ENCODE measurements at regions not wholly inside any gene's neighbourhood (a gene's known extent, or its start where the extent isn't known, plus 50 kb on each side); places are given as distances from the start of the nearest gene placed in this dataset.

DNA sequence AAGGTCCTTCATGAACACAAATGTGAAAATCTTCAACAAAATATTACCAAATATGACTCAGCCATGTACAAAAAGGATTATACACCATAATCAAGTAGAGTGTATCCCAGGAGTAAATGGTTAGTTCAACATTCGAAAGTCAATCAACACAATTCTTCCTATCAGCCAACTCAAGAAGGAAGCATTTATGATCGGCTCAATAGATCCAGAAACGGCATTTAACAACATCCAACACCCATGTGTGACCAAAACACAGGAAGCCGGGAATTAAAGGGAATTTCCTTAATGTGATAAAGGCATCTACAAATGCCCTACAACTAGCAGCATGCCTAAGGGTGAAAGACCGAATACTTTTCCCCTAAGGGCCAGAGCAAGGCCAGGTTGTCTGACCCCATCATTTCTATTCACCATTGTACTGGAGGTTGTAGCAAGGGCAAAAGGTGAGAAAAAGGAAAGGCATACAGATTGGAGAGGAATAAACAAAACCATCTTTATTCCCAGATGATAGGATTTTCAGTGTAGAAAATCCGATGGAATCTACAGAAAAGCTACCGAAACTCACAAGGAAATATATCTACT, 69.9 kb upstream of the CLDN5 start:
- no peak overlapping the region for H3K4me3 ChIP-seq (ENCODE audit: control extremely low read depth in 1 of 5, extremely low read depth in 1 of 5, insufficient read depth in 1 of 5, low read depth in 2 of 5, low read length in 4 of 5)
- ChIA-PET POLR2A (no interaction called here), CTCF (no interaction called here)
- H3K27ac Mint-ChIP-seq = no peak overlapping the region
- TF ChIP-seq, protein P1, sequence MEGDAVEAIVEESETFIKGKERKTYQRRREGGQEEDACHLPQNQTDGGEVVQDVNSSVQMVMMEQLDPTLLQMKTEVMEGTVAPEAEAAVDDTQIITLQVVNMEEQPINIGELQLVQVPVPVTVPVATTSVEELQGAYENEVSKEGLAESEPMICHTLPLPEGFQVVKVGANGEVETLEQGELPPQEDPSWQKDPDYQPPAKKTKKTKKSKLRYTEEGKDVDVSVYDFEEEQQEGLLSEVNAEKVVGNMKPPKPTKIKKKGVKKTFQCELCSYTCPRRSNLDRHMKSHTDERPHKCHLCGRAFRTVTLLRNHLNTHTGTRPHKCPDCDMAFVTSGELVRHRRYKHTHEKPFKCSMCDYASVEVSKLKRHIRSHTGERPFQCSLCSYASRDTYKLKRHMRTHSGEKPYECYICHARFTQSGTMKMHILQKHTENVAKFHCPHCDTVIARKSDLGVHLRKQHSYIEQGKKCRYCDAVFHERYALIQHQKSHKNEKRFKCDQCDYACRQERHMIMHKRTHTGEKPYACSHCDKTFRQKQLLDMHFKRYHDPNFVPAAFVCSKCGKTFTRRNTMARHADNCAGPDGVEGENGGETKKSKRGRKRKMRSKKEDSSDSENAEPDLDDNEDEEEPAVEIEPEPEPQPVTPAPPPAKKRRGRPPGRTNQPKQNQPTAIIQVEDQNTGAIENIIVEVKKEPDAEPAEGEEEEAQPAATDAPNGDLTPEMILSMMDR (IDR thresholded peaks at IDR 0.05) = no peak
- TF ChIP-seq EZH2 (IDR thresholded peaks at IDR 0.05; ENCODE audit: borderline replicate concordance, insufficient read depth, low read depth, low read length, poor library complexity, severe bottlenecking) = no peak
- H3K27me3 Mint-ChIP-seq = peaks cover 13% of the 10 kb centered on the region
- peaks cover 23% of the 10 kb centered on the region for H3K4me1 Mint-ChIP-seq
- no peaks in the 10 kb centered on the region for H3K36me3 ChIP-seq (replicated peaks in 1 of 2; ENCODE audit: control extremely low read depth in 1 of 2, control insufficient read depth in 1 of 2, extremely low read depth in 1 of 2, insufficient read depth in 2 of 2, low read length in 1 of 2)
- no peaks in the 10 kb centered on the region for H3K9me3 Mint-ChIP-seq (ENCODE audit: insufficient read depth)
- no peak for ATAC-seq (ENCODE audit: low read depth)
- H3K9me3 ChIP-seq (ENCODE audit: control extremely low read depth in 1 of 3, control insufficient read depth in 2 of 3, insufficient read depth in 1 of 3, low read length in 2 of 3) = no peaks in the 10 kb centered on the region
- no peak overlapping the region for H3K9ac ChIP-seq (ENCODE audit: low read length)
- H3K4me3 Mint-ChIP-seq = no peak overlapping the region
- H3K27me3 ChIP-seq (replicated peaks in 1 of 4; ENCODE audit: control extremely low read depth in 1 of 4, control insufficient read depth in 3 of 4, insufficient read depth in 4 of 4, low read length in 3 of 4) = peaks cover 0 to 4% (median 0%) of the 10 kb centered on the region in 4 experiments
- intact Hi-C loops (cut with micrococcal nuclease) = no loop called here
- H2AFZ ChIP-seq (ENCODE audit: insufficient read depth, low read depth, low read length, poor library complexity, severe bottlenecking) = no peak overlapping the region
- no peak overlapping the region for H3K27ac ChIP-seq (ENCODE audit: low read length in 2 of 2)
- no peak for DNase-seq
- 80% methylated on average over 1 of the region's 7 CpGs for WGBS (ENCODE audit: insufficient coverage)
- no peak overlapping the region for H3K4me2 ChIP-seq (replicated peaks; ENCODE audit: low read depth, low read length, poor library complexity, severe bottlenecking)
- peaks cover 19 to 23% of the 10 kb centered on the region in 2 donors for H3K4me1 ChIP-seq (ENCODE audit: control insufficient read depth in 2 of 2, insufficient read depth in 2 of 2, low read length in 2 of 2)
- no peaks in the 10 kb centered on the region for H3K79me2 ChIP-seq (ENCODE audit: control insufficient read depth, insufficient read depth, low read length)
- no peaks in the 10 kb centered on the region for H4K20me1 ChIP-seq (ENCODE audit: control insufficient read depth, insufficient read depth, low read length, poor library complexity, severe bottlenecking)

DNA sequence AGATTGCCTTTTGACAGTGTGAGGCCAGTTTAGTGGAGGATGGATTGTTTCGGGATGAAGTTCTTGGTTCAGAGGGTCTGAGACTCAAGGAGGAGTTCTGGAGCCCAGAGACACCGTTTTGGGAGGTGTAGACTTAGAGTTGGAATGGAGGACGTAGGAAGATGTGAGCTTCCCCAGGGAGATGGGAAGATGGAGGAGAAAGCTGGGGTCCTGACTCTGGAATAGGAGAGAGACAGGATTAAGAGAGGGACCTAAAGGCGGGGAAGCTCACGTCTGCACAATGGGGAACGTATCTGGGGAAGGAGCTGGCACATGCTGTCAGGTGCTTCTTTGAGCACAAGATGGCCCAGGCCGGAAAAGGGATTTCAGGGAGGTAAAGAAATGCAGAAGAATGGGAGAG, 71.3 kb upstream of the CLDN5 start:
- POLR2A ChIA-PET = no interaction called here
- Histone ChIP-seq H2AFZ (ENCODE audit: insufficient read depth, low read depth, low read length, poor library complexity, severe bottlenecking) (no peak overlapping the region), H3K4me2 (replicated peaks; ENCODE audit: low read depth, low read length, poor library complexity, severe bottlenecking) (no peak overlapping the region), H3K9me3 (ENCODE audit: control extremely low read depth in 1 of 3, control insufficient read depth in 2 of 3, insufficient read depth in 1 of 3, low read length in 2 of 3) (no peaks in the 10 kb centered on the region), H3K27ac (ENCODE audit: low read length in 2 of 2) (no peak overlapping the region), H3K79me2 (ENCODE audit: control insufficient read depth, insufficient read depth, low read length) (no peaks in the 10 kb centered on the region), H3K9ac (ENCODE audit: low read length) (no peak overlapping the region), H3K36me3 (replicated peaks in 1 of 2; ENCODE audit: control extremely low read depth in 1 of 2, control insufficient read depth in 1 of 2, extremely low read depth in 1 of 2, insufficient read depth in 2 of 2, low read length in 1 of 2) (no peaks in the 10 kb centered on the region), H3K4me3 (ENCODE audit: control extremely low read depth in 1 of 5, extremely low read depth in 1 of 5, insufficient read depth in 1 of 5, low read depth in 2 of 5, low read length in 4 of 5) (no peak overlapping the region), H3K4me1 (ENCODE audit: control insufficient read depth in 2 of 2, insufficient read depth in 2 of 2, low read length in 2 of 2) (peaks cover 19 to 23% of the 10 kb centered on the region in 2 donors), H3K27me3 (replicated peaks in 1 of 4; ENCODE audit: control extremely low read depth in 1 of 4, control insufficient read depth in 3 of 4, insufficient read depth in 4 of 4, low read length in 3 of 4) (peaks cover 0 to 4% (median 0%) of the 10 kb centered on the region in 4 experiments), H4K20me1 (ENCODE audit: control insufficient read depth, insufficient read depth, low read length, poor library complexity, severe bottlenecking) (no peaks in the 10 kb centered on the region)
- Mint-ChIP-seq H3K27ac (no peak overlapping the region), H3K27me3 (peaks cover 1% of the 10 kb centered on the region), H3K4me1 (peaks cover 23% of the 10 kb centered on the region), H3K4me3 (no peak overlapping the region), H3K9me3 (ENCODE audit: insufficient read depth) (no peaks in the 10 kb centered on the region)
- CTCF ChIA-PET = interaction anchor here (0.9 kb wide), 1 partner anchor 34 kb away, joined by 3 read pairs; no protein-coding TSS in a partner anchor
- DNase-seq (no peak), ATAC-seq (ENCODE audit: low read depth) (no peak)
- TF ChIP-seq EZH2 (IDR thresholded peaks at IDR 0.05; ENCODE audit: borderline replicate concordance, insufficient read depth, low read depth, low read length, poor library complexity, severe bottlenecking) = no peak
- TF ChIP-seq, protein P1 (IDR thresholded peaks at IDR 0.05) = no peak
- 86% methylated on average over 7 of the region's 7 CpGs for WGBS (ENCODE audit: insufficient coverage)
- intact Hi-C loops (cut with micrococcal nuclease) = no loop called here
